ENCODE measurements at regions not wholly inside any gene's neighbourhood (a gene's known extent, or its start where the extent isn't known, plus 50 kb on each side); places are given as distances from the start of the nearest gene placed in this dataset.
"Not testable (repeated sequence)": the region's sequence is repeated elsewhere in the genome, so short reads cannot be mapped to it uniquely, and the experiment has no call there.

DNA sequence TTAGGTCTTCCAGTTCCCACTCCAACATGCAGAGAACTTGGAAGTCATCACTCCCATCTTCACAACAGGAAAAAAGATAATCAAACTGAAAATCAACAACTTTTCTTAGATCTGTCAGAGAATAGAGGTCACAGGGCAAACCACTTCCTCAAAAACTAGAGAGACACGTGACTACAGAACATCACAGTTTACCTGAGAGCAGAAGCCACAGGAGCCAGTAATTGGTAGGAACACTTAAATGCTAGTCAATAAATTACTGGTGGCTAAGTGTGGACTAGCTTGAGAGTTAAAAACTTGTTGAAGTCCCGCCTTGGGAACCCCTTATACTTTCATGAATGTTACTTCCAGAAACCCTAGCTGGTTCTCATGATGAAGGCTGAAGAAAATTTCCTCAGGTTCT lies 81.1 kb downstream of the THSD1 start:
- not testable (repeated sequence) for H3K4me1 ChIP-seq (ENCODE audit: insufficient read depth, low read length); H3K9me3 Mint-ChIP-seq (ENCODE audit: unreplicated experiment); H3K4me1 Mint-ChIP-seq (ENCODE audit: low read depth, unreplicated experiment); FAIRE-seq; H3K36me3 ChIP-seq (ENCODE audit: insufficient read depth, low read length); H2AFZ ChIP-seq (ENCODE audit: low read depth, low read length); DNase-seq (ENCODE audit: low read depth); H3K79me2 ChIP-seq (ENCODE audit: insufficient read depth, low read length); H3K27me3 Mint-ChIP-seq (ENCODE audit: low read depth, unreplicated experiment); H3K27ac Mint-ChIP-seq (ENCODE audit: unreplicated experiment); H3K4me2 ChIP-seq (ENCODE audit: low read length); H3K36me3 Mint-ChIP-seq (ENCODE audit: low read depth, unreplicated experiment); H4K20me1 ChIP-seq (ENCODE audit: insufficient read depth, low read length); H3K9ac ChIP-seq (ENCODE audit: low read length); H3K9me3 ChIP-seq (ENCODE audit: insufficient read depth, low read depth, low read length); H3K4me3 ChIP-seq (ENCODE audit: insufficient read depth, low read depth, low read length); H3K4me3 Mint-ChIP-seq (ENCODE audit: unreplicated experiment); H3K27ac ChIP-seq (ENCODE audit: low read depth, low read length); H3K27me3 ChIP-seq (ENCODE audit: insufficient read depth, low read length)

GRCh38 chr13:52319876-52320275 lies 86.1 kb downstream of the THSD1 start:
- FAIRE-seq (no peak), DNase-seq (ENCODE audit: low read depth) (no peak)
- Histone ChIP-seq H4K20me1 (ENCODE audit: insufficient read depth, low read length) (no peaks in the 10 kb centered on the region), H3K36me3 (ENCODE audit: insufficient read depth, low read length) (no peaks in the 10 kb centered on the region), H2AFZ (ENCODE audit: low read depth, low read length) (no peak overlapping the region), H3K27ac (ENCODE audit: low read depth, low read length) (no peak overlapping the region), H3K4me3 (ENCODE audit: insufficient read depth, low read depth, low read length) (no peak overlapping the region), H3K27me3 (ENCODE audit: insufficient read depth, low read length) (peaks cover 3% of the 10 kb centered on the region), H3K4me2 (ENCODE audit: low read length) (no peak overlapping the region), H3K4me1 (ENCODE audit: insufficient read depth, low read length) (no peaks in the 10 kb centered on the region), H3K9ac (ENCODE audit: low read length) (no peak overlapping the region), H3K79me2 (ENCODE audit: insufficient read depth, low read length) (no peaks in the 10 kb centered on the region), H3K9me3 (ENCODE audit: insufficient read depth, low read depth, low read length) (no peaks in the 10 kb centered on the region)
- Mint-ChIP-seq H3K4me1 (ENCODE audit: low read depth, unreplicated experiment) (no peaks in the 10 kb centered on the region), H3K27ac (ENCODE audit: unreplicated experiment) (no peak overlapping the region), H3K9me3 (ENCODE audit: unreplicated experiment) (no peaks in the 10 kb centered on the region), H3K36me3 (ENCODE audit: low read depth, unreplicated experiment) (no peaks in the 10 kb centered on the region), H3K27me3 (ENCODE audit: low read depth, unreplicated experiment) (peaks cover 9% of the 10 kb centered on the region), H3K4me3 (ENCODE audit: unreplicated experiment) (no peak overlapping the region)
- TF ChIP-seq EZH2 (IDR thresholded peaks at IDR 0.05; ENCODE audit: insufficient read depth, low read length) (no peak), CTCF (IDR thresholded peaks at IDR 0.05; ENCODE audit: insufficient read depth, low read depth, low read length) (no peak)

DNA sequence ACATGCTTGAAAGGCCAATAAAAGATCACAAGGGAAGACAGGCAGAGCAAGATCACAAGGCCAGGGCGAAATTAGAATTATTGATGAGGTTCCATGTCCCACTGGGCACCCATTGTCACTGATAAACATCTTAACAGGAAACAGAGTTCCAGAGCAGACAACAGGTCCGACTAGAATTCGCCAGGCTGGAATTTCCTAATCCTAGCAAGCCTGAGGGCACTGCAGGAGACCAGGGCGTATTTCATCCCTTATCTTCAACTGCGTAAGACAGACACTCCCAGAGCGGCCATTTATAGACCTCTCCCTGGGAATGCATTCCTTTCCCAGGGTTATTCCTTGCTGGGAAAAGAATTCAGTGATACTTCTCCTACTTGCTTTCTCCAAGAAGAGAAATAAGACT lies 96.1 kb downstream of the THSD1 start:
- H3K27ac Mint-ChIP-seq (ENCODE audit: unreplicated experiment); FAIRE-seq: not testable (repeated sequence)
- peaks cover 12% of the 10 kb centered on the region for H3K27me3 Mint-ChIP-seq (ENCODE audit: low read depth, unreplicated experiment)

GRCh38 chr13:52306336-52306735 lies 99.6 kb downstream of the THSD1 start:
- H3K4me3 ChIP-seq (ENCODE audit: insufficient read depth, low read depth, low read length); H3K27me3 Mint-ChIP-seq (ENCODE audit: low read depth, unreplicated experiment); DNase-seq (ENCODE audit: low read depth); H3K9ac ChIP-seq (ENCODE audit: low read length); H3K27ac ChIP-seq (ENCODE audit: low read depth, low read length); H3K36me3 Mint-ChIP-seq (ENCODE audit: low read depth, unreplicated experiment); H3K27ac Mint-ChIP-seq (ENCODE audit: unreplicated experiment); H3K4me3 Mint-ChIP-seq (ENCODE audit: unreplicated experiment); H3K27me3 ChIP-seq (ENCODE audit: insufficient read depth, low read length); H3K36me3 ChIP-seq (ENCODE audit: insufficient read depth, low read length); H3K79me2 ChIP-seq (ENCODE audit: insufficient read depth, low read length); H3K9me3 ChIP-seq (ENCODE audit: insufficient read depth, low read depth, low read length); FAIRE-seq; H2AFZ ChIP-seq (ENCODE audit: low read depth, low read length); H3K4me2 ChIP-seq (ENCODE audit: low read length); H4K20me1 ChIP-seq (ENCODE audit: insufficient read depth, low read length); H3K4me1 ChIP-seq (ENCODE audit: insufficient read depth, low read length); H3K4me1 Mint-ChIP-seq (ENCODE audit: low read depth, unreplicated experiment): not testable (repeated sequence)
- peaks cover 11% of the 10 kb centered on the region for H3K9me3 Mint-ChIP-seq (ENCODE audit: unreplicated experiment)

More for the DNA sequence above, 96.1 kb downstream of the THSD1 start:
- not testable (repeated sequence) for H2AFZ ChIP-seq (ENCODE audit: low read depth, low read length); H3K4me3 Mint-ChIP-seq (ENCODE audit: unreplicated experiment); H3K4me3 ChIP-seq (ENCODE audit: insufficient read depth, low read depth, low read length); H3K9ac ChIP-seq (ENCODE audit: low read length); H3K4me2 ChIP-seq (ENCODE audit: low read length); DNase-seq (ENCODE audit: low read depth); H3K79me2 ChIP-seq (ENCODE audit: insufficient read depth, low read length); H3K27me3 ChIP-seq (ENCODE audit: insufficient read depth, low read length); H3K4me1 Mint-ChIP-seq (ENCODE audit: low read depth, unreplicated experiment); H3K9me3 ChIP-seq (ENCODE audit: insufficient read depth, low read depth, low read length); H3K36me3 ChIP-seq (ENCODE audit: insufficient read depth, low read length); H4K20me1 ChIP-seq (ENCODE audit: insufficient read depth, low read length); H3K36me3 Mint-ChIP-seq (ENCODE audit: low read depth, unreplicated experiment); H3K4me1 ChIP-seq (ENCODE audit: insufficient read depth, low read length); H3K27ac ChIP-seq (ENCODE audit: low read depth, low read length)
- H3K9me3 Mint-ChIP-seq (ENCODE audit: unreplicated experiment), result peaks cover 11% of the 10 kb centered on the region

DNA sequence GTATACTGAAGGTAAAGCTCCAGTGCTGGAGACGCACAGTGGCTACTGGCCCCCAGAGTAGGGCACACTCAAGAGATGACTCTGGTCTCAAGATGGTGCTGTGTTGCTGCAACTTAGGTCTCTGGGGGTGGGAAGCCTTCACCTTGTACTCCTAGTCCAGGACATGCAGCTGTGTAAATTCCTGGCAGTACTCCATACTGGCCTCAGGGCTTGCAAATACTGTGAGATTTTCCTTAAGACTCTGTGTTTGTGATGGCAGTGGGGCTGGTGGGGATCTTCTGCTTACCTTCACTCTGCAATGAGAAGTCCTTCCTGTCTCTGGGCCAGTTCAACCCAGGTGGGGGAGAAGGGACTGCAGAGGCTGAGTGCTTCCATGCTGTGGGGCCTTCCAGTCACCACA lies 102.9 kb downstream of the THSD1 start:
- not testable (repeated sequence) for H3K27ac Mint-ChIP-seq (ENCODE audit: unreplicated experiment); H3K4me3 ChIP-seq (ENCODE audit: insufficient read depth, low read depth, low read length); H3K36me3 Mint-ChIP-seq (ENCODE audit: low read depth, unreplicated experiment); H3K9me3 Mint-ChIP-seq (ENCODE audit: unreplicated experiment); H3K27me3 Mint-ChIP-seq (ENCODE audit: low read depth, unreplicated experiment); H3K27ac ChIP-seq (ENCODE audit: low read depth, low read length); H3K9me3 ChIP-seq (ENCODE audit: insufficient read depth, low read depth, low read length); DNase-seq (ENCODE audit: low read depth); H3K79me2 ChIP-seq (ENCODE audit: insufficient read depth, low read length); H3K4me1 ChIP-seq (ENCODE audit: insufficient read depth, low read length); H2AFZ ChIP-seq (ENCODE audit: low read depth, low read length); H3K27me3 ChIP-seq (ENCODE audit: insufficient read depth, low read length); H3K4me1 Mint-ChIP-seq (ENCODE audit: low read depth, unreplicated experiment); H3K4me2 ChIP-seq (ENCODE audit: low read length); H3K9ac ChIP-seq (ENCODE audit: low read length); H3K4me3 Mint-ChIP-seq (ENCODE audit: unreplicated experiment); FAIRE-seq; H4K20me1 ChIP-seq (ENCODE audit: insufficient read depth, low read length); H3K36me3 ChIP-seq (ENCODE audit: insufficient read depth, low read length)

All from astrocyte (in vitro differentiated cells and primary cell).